HuH-7.5 (cell line): ENCODE measurements at regions not wholly inside any gene's neighbourhood (a gene's known extent, or its start where the extent isn't known, plus 50 kb on each side); places are given as distances from the start of the nearest gene placed in this dataset.

Experiments
- DNase-seq: peaks from one replicate; pipeline ENCODE4 v3.0.0; 2011; ENCODE audit warnings: low spot score

- no peak for DNase-seq
Observed at GRCh38 chr10:32169556-32169955, 113.3 kb upstream of the KIF5B start.

- DNase-seq = no peak
Observed at GRCh38 chr10:32167450-32167849, 111.2 kb upstream of the KIF5B start.

DNA sequence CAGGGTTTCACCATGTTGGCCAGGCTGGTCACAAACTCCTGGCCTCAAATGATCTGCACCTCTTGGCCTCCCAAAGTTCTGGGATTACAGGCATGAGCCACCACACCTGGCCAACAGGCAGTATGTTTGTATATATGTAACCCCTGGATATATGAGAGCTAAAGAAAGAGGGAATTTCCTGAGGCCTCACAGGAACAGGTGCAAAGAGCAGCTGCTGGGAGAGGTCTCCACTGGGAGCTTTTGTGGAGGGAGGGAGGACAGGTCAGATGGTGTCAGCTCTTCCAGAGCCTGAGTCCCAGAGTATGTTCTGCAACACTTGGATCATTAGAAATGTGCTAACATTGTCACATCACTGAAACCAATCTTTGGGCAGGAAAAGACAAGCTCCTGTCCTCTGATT lies 110.1 kb upstream of the KIF5B start:
- no peak for DNase-seq

GRCh38 chr10:32163762-32164148 lies 107.5 kb upstream of the KIF5B start:
- no peak for DNase-seq

DNA sequence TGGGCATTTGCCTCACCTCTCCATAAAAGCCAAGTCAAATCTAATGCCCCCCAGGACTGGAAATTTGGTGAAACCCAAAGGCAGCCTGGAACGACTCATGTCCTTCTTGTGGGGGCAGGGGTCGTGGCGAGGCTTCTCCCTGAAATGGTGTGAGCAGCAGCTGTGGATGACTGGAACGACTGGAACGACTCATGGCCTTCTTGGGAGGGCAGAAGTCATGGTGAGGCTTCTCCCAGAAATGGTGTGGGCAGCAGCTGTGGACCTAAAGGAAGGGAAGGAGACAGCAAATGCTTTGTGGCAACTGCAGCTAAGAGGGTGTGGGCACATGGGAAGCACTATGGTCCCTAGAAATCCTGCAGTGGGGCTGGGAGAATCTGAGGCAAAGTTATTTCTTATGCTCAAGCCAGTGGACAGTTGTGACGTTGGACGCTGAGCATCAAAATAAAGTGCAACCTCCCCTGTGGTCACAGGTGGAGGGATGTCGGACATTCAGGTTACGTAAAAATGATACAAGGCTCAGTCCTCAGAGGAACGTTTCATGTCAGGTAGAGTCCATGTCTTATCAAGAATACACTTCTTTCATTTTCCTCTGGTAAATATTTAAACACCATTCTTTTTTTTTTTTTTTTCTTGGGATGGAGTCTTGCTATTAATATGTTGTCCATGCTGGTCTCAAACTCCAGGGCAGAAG lies 107.0 kb upstream of the KIF5B start:
- no peak for DNase-seq

DNA sequence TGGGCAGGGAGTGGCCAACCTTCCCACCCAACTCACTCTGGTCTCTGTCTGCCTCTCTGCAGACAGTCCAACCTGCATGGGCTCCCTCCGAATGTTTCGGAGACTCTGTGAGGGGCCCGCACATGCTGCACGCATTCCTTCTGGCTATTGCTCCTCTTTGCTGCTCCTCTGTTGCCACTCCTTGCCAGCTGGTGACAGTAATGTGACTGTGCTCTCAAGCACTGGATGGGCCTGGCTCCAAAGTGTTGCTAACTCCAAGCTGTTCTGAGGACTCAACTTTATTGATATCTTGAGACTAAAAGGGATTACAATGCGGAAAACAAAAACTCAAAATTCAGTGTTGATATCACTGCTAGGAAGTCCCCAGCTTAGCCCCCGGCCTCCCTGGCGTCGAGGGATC lies 105.4 kb upstream of the KIF5B start:
- DNase-seq = no peak

- no peak for DNase-seq
Observed at GRCh38 chr10:32160864-32161263, 104.6 kb upstream of the KIF5B start.

- no peak for DNase-seq
Observed at GRCh38 chr10:32159264-32159663, 103.0 kb upstream of the KIF5B start.

GRCh38 chr10:32156031-32156495 lies 99.8 kb upstream of the KIF5B start:
- no peak for DNase-seq

DNA sequence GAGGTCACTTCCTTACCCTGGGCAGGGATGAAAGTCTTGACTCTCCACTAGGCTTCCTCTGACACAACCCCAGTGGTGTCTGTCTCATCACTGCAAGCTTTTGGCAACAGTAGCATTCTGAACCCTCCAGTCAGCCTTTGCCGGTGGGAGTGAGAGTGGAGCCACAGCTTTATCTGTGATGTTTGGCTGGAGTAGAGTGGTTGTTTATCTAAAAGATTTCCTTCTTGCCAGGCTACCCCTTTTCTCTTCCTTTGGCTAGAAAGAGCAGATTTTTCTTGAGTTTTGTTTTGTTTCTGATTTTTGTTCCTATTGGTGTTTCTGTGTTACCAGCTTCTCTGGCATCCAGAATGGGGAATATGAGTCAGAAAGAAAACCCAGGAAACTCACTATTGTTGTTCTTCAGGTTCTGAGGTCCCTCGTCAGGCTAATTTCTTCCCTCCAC lies 98.9 kb upstream of the KIF5B start:
- no peak for DNase-seq

- no peak for DNase-seq
Observed at GRCh38 chr10:32153931-32154330, 97.7 kb upstream of the KIF5B start.

DNA sequence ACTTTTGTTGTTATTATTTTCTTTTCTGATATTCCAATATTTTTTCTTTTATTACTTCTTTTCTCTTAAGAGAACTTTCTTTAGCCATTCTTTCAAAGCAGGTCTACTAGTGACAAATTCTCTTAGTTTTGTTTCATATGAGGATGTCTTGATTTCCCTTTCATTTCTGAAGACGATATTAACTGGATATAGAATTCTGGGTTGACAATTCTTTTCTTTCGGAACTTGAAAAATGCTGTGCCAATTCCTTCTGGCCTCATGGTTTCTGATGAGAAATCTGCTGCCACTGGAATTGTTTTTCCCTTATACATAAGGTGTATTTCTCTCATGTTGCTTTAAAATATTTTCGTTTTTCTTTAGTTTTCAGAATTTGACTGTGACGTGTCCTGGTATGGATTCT lies 97.0 kb upstream of the KIF5B start:
- no peak for DNase-seq

DNA sequence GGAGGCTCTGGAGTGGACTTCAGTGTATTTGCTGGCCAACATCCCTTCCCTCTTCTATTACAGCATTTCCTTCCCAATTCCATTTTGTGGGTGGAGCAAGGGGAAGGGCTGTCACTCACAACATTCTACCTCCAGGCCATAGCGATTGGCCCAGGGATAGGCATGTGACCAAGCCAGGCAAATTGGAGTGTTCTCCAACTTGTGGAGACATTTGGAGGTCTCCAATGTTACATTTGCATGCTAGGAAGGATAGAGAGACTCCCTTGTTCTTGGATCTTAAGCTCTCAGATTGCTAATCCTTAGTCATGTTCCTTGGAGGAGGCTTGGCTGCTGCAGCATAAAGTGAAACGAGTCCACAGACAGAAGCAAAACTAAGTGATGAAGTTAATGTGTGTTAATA lies 95.6 kb upstream of the KIF5B start:
- no peak for DNase-seq

DNA sequence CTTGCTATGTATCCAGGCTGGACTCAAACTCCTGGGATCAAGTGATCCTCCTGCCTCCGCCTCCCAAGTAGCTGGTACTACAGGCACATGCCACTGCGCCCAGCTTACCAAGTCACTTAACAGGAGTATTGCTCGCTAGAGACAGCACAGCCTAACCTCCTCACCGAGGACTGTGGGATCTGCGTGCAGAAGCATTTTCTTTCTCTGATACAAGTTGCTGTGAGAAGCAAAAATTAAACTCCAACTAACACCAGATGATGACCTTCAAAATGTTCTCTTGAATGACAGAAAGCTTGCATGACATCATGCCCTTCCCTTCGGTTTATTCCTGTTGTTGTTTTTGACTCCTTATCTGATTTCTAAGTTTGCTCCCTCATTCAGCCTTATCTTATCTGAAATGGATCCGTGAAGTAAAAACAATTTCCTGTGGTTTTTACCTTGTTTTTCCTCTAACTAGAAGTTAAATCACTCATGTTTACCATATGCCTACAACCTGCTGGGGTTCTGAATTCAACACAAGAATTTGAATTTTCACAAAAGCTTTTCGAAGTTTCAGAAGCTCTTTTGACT lies 94.4 kb upstream of the KIF5B start:
- no peak for DNase-seq

GRCh38 chr10:32149252-32149955 lies 93.2 kb upstream of the KIF5B start:
- no peak for DNase-seq

DNA sequence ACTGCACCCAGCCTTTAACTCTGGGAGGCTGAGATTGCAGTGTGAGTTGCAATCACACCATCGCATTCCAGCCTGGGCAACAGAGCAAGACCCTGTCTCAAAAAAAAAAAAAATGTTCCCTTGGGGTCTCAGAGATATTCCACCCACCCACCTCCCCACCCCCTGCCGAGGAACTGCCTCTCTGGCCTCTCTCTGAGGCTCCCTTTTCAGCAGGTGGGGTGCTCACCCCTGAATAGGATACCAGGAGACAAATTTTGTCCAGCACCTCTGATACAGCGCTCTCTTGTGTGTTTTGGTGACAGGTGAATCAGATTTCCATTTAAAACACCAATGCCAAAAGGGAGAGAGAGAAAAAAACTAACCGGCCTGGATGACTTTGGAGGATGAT lies 92.6 kb upstream of the KIF5B start:
- DNase-seq = no peak

DNA sequence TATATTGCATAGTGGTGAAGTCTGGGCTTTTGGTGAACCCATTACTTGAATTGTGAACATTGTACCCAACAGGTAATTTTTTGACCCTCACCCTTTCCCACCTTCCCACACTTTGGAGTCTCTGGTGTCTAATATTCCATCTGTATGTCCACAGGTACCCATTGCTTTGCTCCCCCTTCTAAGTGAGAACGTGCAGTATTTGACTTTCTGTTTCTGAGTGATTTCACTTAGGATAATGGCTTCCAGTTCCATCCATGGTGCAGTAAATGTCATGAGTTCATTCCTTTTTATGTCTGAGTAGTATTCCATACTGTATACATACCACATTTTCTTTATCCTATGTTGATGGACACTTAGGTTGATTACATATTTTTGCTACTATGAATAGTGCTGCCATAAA lies 91.5 kb upstream of the KIF5B start:
- no peak for DNase-seq

DNA sequence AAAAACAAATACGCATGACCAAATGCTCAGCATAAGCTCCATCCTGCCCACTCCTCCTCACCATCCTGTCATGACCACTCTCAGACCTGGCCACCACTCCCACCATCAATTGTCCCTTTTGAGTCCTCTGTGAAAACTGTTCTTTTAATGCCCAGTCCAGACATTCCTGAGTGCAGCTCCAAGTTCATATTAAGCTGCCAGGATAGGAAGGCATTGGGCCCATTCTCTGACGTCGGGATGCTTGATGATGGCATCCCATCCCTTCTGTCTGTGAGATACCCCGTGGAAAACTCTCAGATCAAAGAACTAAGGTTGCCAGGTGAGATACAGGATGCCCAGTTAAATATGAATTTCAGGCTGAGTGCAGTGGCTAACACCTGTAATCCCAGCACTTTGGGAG lies 89.9 kb upstream of the KIF5B start:
- no peak for DNase-seq

DNA sequence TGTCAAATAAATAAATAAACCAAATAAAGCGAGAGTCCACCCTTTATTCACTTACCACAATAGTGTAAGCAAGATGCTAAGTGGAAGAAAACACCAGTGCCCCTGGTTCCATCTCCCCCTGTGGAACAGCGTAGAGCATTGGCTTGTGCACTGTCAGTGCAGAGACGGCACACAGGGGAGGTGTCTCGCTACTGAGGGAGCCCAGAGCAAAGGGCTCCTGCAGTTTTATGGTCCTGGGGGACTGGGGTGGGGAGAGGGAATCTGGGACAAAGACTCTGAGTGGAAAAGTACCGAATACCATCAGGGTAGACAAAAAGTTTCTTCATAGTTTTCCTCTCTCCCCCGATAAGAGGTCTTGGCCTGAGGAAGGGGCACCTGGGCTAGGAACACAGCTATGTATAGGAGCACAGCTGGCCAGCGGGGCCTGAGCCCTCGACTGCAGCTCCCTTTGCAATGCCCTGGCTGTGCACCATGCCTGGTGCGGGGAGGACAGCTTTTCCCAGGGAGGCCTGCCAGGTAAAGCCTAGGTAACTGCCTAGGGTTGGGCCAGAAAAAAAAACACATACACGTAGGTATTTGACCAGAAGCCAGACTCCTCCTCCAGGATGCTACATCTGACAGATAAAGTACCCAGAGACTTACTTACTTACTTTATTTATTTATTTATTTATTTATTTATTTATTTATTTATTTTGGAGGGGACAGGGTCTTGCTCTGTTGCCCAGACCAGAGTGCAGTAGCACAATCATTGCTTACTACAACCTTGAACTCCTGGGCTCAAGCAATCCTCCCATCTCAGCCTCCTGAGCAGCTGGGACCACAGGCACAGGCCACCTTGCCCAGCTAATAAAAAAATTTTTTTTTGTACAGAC lies 88.8 kb upstream of the KIF5B start:
- no peak for DNase-seq

GRCh38 chr10:32143302-32143847 lies 87.2 kb upstream of the KIF5B start:
- no peak for DNase-seq

DNA sequence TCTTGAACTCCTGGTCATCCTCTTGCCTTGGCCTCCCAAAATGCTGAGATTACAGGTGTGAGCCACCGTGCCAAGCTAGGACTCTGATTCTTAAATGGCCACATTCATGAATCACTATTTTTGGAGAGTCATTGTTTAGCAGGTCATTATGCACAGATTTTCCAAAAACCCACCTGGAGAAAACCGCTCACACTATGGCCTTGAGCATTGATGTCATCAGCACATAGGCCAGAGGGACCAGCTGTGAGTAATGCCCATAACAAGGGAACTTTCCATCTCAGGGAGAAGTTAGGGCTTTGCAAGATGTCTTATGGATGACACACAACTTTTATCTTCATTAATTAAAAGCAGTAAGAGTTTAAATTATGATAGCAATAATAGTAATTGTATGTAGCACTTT lies 86.4 kb upstream of the KIF5B start:
- DNase-seq = no peak
